ENCODE measurements at regions not wholly inside any gene's neighbourhood (a gene's known extent, or its start where the extent isn't known, plus 50 kb on each side); places are given as distances from the start of the nearest gene placed in this dataset.

DNA sequence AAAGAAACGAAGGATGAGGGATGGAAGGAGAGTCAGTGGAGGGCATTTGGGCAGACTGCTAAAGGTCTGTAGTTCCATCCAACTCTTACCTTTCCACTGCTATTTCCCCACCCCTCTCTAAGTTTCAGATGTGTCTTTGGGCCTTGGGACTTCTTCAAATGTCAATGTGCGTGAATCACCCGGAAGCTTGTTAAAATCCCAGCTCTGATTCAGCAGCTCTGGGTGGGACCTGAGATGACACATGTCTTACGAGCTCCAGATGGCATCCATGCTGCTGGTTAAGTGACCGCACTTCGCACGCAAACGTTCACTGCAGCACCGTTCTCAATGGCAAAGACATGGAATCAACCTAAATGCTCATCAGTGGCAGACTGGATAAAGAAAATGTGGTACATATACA, 309.9 kb downstream of the VRK1 start:
- Histone ChIP-seq H3K4me3 (ENCODE audit: low read depth, low read length) (no peak overlapping the region), H3K27me3 (ENCODE audit: control insufficient read depth, insufficient read depth, low read length) (no peaks in the 10 kb centered on the region), H3K9me3 (ENCODE audit: control insufficient read depth, insufficient read depth, low read length) (peaks cover 50% of the 10 kb centered on the region), H3K27ac (ENCODE audit: low read depth, low read length) (no peak overlapping the region)
- DNase-seq (ENCODE audit: low read depth, low spot score) = no peak
- CTCF ChIA-PET = no interaction called here
- POLR2A ChIA-PET = no interaction called here
- TF ChIP-seq, protein P1, sequence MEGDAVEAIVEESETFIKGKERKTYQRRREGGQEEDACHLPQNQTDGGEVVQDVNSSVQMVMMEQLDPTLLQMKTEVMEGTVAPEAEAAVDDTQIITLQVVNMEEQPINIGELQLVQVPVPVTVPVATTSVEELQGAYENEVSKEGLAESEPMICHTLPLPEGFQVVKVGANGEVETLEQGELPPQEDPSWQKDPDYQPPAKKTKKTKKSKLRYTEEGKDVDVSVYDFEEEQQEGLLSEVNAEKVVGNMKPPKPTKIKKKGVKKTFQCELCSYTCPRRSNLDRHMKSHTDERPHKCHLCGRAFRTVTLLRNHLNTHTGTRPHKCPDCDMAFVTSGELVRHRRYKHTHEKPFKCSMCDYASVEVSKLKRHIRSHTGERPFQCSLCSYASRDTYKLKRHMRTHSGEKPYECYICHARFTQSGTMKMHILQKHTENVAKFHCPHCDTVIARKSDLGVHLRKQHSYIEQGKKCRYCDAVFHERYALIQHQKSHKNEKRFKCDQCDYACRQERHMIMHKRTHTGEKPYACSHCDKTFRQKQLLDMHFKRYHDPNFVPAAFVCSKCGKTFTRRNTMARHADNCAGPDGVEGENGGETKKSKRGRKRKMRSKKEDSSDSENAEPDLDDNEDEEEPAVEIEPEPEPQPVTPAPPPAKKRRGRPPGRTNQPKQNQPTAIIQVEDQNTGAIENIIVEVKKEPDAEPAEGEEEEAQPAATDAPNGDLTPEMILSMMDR (IDR thresholded peaks at IDR 0.05; ENCODE audit: low read depth, low read length) = no peak

DNA sequence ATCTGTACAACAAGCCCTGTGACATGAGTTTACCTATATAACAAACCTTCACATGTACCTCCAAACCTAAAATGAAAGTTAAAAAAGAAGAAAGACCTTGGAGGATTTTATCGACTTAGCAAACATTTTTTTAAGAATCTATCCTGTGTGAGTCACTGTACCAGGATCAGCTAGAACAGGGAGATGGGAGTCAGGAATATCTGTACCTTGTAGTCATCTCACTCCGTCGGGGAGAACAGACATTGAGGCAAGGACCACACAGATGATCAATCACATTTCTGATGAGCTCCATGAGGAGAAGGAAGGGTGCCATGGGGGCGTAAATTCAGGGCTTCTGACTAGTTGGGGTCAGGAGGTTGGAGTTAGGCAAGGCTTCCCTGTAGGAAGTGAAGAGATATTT, 310.6 kb downstream of the VRK1 start:
- Histone ChIP-seq H3K4me3 (ENCODE audit: low read depth, low read length) (no peak overlapping the region), H3K27me3 (ENCODE audit: control insufficient read depth, insufficient read depth, low read length) (no peaks in the 10 kb centered on the region), H3K27ac (ENCODE audit: low read depth, low read length) (no peak overlapping the region), H3K9me3 (ENCODE audit: control insufficient read depth, insufficient read depth, low read length) (peaks cover 52% of the 10 kb centered on the region)
- CTCF ChIA-PET = no interaction called here
- TF ChIP-seq, protein P1 (IDR thresholded peaks at IDR 0.05; ENCODE audit: low read depth, low read length) = no peak
- DNase-seq (ENCODE audit: low read depth, low spot score) = no peak
- POLR2A ChIA-PET = no interaction called here

DNA sequence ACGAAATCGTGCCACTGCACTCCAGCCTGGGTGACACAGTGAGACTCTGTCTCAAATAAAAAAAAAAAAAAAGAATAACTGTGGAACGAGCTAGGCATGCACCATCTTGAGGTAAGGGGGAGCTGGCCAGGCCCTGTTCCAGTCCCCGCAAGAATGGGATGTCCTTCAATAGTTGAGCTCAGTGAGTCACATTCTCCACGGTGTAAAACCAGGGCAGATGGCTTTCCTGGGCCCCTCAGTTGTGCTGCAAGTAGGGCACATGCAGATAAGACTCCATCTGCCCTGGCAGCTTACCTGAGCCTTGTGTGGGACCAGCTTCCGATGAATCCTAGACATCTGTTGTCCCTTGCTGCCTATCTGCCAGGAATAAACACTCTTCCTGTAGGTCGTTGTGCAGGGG, 312.1 kb downstream of the VRK1 start:
- Histone ChIP-seq H3K9me3 (ENCODE audit: control insufficient read depth, insufficient read depth, low read length) (peaks cover 52% of the 10 kb centered on the region), H3K27ac (ENCODE audit: low read depth, low read length) (no peak overlapping the region), H3K27me3 (ENCODE audit: control insufficient read depth, insufficient read depth, low read length) (no peaks in the 10 kb centered on the region), H3K4me3 (ENCODE audit: low read depth, low read length) (no peak overlapping the region)
- TF ChIP-seq, protein P1 (IDR thresholded peaks at IDR 0.05; ENCODE audit: low read depth, low read length) = no peak
- DNase-seq (ENCODE audit: low read depth, low spot score) = no peak
- POLR2A ChIA-PET = no interaction called here
- CTCF ChIA-PET = no interaction called here

DNA sequence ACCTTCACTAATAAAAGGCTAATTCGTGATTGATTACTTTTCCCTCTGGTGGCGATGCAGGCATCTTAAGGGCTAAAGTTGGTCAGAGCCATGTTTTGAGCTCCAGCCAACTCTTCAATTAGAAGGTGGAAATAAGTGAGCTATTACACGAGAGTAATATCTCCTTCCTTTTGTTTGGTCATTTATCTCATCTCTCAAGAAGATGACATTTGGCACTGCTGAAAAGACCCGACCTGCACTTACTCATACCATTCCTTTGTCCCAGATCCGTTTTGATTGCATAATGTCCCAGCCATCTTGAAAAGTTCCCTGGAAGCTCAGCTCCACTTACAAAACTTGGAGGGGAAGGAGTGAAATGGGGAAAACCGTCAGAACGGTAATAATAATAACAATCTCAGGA, 316.2 kb downstream of the VRK1 start:
- POLR2A ChIA-PET = no interaction called here
- TF ChIP-seq, protein P1 (IDR thresholded peaks at IDR 0.05; ENCODE audit: low read depth, low read length) = no peak

DNA sequence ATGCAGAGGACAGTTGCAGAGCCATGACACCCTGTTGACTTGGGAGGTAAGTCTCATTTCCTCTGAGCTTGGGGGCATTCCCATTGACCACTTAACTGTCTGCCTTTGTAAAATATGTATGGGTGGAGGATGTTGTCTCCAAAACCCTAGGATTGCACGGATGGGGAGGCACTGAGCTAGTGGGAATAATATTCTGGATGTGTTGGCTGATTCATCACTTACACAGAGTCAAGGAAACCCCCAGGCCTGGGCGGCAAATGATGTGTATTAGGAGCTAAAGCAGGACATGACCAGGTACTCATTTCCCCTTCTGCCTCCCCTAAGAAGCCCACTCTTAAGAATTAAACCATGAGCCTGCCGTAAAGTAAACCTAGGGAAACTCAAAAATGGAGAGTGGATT, 319.4 kb downstream of the VRK1 start:
- Histone ChIP-seq H3K27ac (ENCODE audit: low read depth, low read length) (no peak overlapping the region), H3K9me3 (ENCODE audit: control insufficient read depth, insufficient read depth, low read length) (peaks cover 57% of the 10 kb centered on the region), H3K4me3 (ENCODE audit: low read depth, low read length) (no peak overlapping the region), H3K27me3 (ENCODE audit: control insufficient read depth, insufficient read depth, low read length) (no peaks in the 10 kb centered on the region)
- TF ChIP-seq, protein P1 (IDR thresholded peaks at IDR 0.05; ENCODE audit: low read depth, low read length) = no peak
- no peak for DNase-seq (ENCODE audit: low read depth, low spot score)
- ChIA-PET POLR2A (no interaction called here), CTCF (no interaction called here)

More for the DNA sequence above, 316.2 kb downstream of the VRK1 start:
- Histone ChIP-seq H3K4me3 (ENCODE audit: low read depth, low read length) (no peak overlapping the region), H3K27ac (ENCODE audit: low read depth, low read length) (no peak overlapping the region), H3K9me3 (ENCODE audit: control insufficient read depth, insufficient read depth, low read length) (peaks cover 56% of the 10 kb centered on the region), H3K27me3 (ENCODE audit: control insufficient read depth, insufficient read depth, low read length) (no peaks in the 10 kb centered on the region)
- no peak for DNase-seq (ENCODE audit: low read depth, low spot score)
- CTCF ChIA-PET = no interaction called here

All from AG04450 (cell line).